MM.1S (cell line): ENCODE measurements at regions not wholly inside any gene's neighbourhood (a gene's known extent, or its start where the extent isn't known, plus 50 kb on each side); places are given as distances from the start of the nearest gene placed in this dataset.

Experiments
- DNase-seq: peaks from one replicate; pipeline ENCODE4 v3.0.0-alpha.2; 2015
- H2AFZ ChIP-seq: fragments of 300-600 bp; sonication (generic); 2 replicates; pipeline ENCODE4 v1.6.0; 2016; ENCODE audit warnings: antibody characterized with exemption, low read length
- H3F3A ChIP-seq: fragments of 300-600 bp; sonication (generic); 2 replicates; pipeline ENCODE4 v1.6.1; 2016; ENCODE audit warnings: mild to moderate bottlenecking, antibody characterized with exemption, low read length, moderate library complexity, mixed read lengths; ENCODE audit not compliant: insufficient read depth
- H3K27ac ChIP-seq: fragments of 300-600 bp; sonication (generic); 2 replicates; pipeline ENCODE4 v1.5.1; 2016; ENCODE audit warnings: mild to moderate bottlenecking, low read length
- H3K27me3 ChIP-seq: fragments of 300-600 bp; sonication (generic); replicated peaks from 2 replicates; pipeline ENCODE4 v1.6.0; 2016; ENCODE audit warnings: low read length; ENCODE audit not compliant: insufficient read depth
- H3K36me3 ChIP-seq: fragments of 300-600 bp; sonication (generic); replicated peaks from 2 replicates; pipeline ENCODE4 v1.6.1; 2016; ENCODE audit warnings: mild to moderate bottlenecking, low read length, mixed read lengths; ENCODE audit not compliant: insufficient read depth
- H3K4me1 ChIP-seq: fragments of 300-600 bp; sonication (generic); 2 replicates; pipeline ENCODE4 v1.6.1; 2016; ENCODE audit warnings: low read length, mixed read lengths
- H3K4me2 ChIP-seq: fragments of 300-600 bp; sonication (generic); 2 replicates; pipeline ENCODE4 v1.6.0; 2016; ENCODE audit warnings: low read depth, low read length
- H3K4me3 ChIP-seq: fragments of 300-600 bp; sonication (generic); 2 replicates; pipeline ENCODE4 v1.5.1; 2016; ENCODE audit warnings: low read length, mixed read lengths
- H3K79me2 ChIP-seq: fragments of 300-600 bp; sonication (generic); 2 replicates; pipeline ENCODE4 v1.6.1; 2016; ENCODE audit warnings: mixed run types, low read length, mixed read lengths
- H3K9ac ChIP-seq: fragments of 300-600 bp; sonication (generic); 2 replicates; pipeline ENCODE4 v1.6.1; 2016; ENCODE audit warnings: low read length, mixed read lengths
- H3K9me2 ChIP-seq: fragments of 300-600 bp; sonication (generic); replicated peaks from 2 replicates; pipeline ENCODE4 v1.6.1; 2016; ENCODE audit warnings: mild to moderate bottlenecking, low read length, mixed read lengths; ENCODE audit not compliant: insufficient read depth
- H3K9me3 ChIP-seq: fragments of 300-600 bp; sonication (generic); replicated peaks from 2 replicates; pipeline ENCODE4 v1.6.1; 2016; ENCODE audit warnings: mild to moderate bottlenecking, low read length, mixed read lengths; ENCODE audit not compliant: insufficient read depth
- H4K20me1 ChIP-seq: fragments of 300-600 bp; sonication (generic); 2 replicates; pipeline ENCODE4 v1.6.1; 2016; ENCODE audit warnings: mild to moderate bottlenecking, low read length, moderate library complexity, mixed read lengths; ENCODE audit not compliant: insufficient read depth
- EZH2 ChIP-seq: fragments of 300-600 bp; sonication (generic); optimal IDR thresholded peaks from 2 replicates; pipeline ENCODE3; 2017; ENCODE audit warnings: low read depth, mild to moderate bottlenecking, antibody characterized with exemption, low read length, mixed read lengths
- EZH2phosphoT487 ChIP-seq: fragments of 300-600 bp; sonication (generic); IDR thresholded peaks from 2 replicates; pipeline ENCODE4 v1.6.1; 2018; ENCODE audit warnings: antibody characterized with exemption, low read length
- TF ChIP-seq, protein P1 (sequence below): fragments of 300-600 bp; sonication (generic); IDR thresholded peaks from 2 replicates; pipeline ENCODE4 v1.5.1; 2016; ENCODE audit warnings: antibody characterized with exemption, low read length, mixed read lengths

DNA sequence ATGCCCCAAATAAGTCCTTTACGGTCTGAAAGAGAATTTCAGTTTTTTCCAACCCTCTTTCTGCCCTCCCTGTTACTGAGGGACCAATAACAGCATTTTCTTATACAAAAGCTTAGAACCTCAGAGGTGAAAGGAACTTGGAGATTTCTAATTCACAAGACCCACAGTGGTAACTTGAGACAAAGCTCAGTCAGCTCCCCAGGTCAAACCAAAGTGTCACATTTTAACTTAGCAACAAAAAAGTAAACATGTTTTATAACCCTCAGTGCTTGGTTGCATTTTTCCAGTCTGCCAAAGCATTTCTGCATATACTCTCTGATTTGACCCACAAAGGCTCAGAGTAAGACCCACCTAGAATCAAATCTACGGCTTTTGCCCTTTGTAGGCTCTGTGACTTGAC, 415.2 kb downstream of the VRK1 start:
- Histone ChIP-seq H3K27ac (no peak overlapping the region), H3K79me2 (no peaks in the 10 kb centered on the region), H4K20me1 (no peaks in the 10 kb centered on the region), H3K4me3 (no peak overlapping the region), H2AFZ (no peak overlapping the region), H3K9ac (no peak overlapping the region), H3K9me3 (no peaks in the 10 kb centered on the region), H3K27me3 (no peaks in the 10 kb centered on the region), H3K4me2 (no peak overlapping the region), H3K4me1 (no peaks in the 10 kb centered on the region), H3K36me3 (no peaks in the 10 kb centered on the region), H3K9me2 (no peaks in the 10 kb centered on the region), H3F3A (no peaks in the 10 kb centered on the region)
- no peak for DNase-seq
- no peak for TF ChIP-seq EZH2phosphoT487
- TF ChIP-seq, protein P1, sequence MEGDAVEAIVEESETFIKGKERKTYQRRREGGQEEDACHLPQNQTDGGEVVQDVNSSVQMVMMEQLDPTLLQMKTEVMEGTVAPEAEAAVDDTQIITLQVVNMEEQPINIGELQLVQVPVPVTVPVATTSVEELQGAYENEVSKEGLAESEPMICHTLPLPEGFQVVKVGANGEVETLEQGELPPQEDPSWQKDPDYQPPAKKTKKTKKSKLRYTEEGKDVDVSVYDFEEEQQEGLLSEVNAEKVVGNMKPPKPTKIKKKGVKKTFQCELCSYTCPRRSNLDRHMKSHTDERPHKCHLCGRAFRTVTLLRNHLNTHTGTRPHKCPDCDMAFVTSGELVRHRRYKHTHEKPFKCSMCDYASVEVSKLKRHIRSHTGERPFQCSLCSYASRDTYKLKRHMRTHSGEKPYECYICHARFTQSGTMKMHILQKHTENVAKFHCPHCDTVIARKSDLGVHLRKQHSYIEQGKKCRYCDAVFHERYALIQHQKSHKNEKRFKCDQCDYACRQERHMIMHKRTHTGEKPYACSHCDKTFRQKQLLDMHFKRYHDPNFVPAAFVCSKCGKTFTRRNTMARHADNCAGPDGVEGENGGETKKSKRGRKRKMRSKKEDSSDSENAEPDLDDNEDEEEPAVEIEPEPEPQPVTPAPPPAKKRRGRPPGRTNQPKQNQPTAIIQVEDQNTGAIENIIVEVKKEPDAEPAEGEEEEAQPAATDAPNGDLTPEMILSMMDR, result no peak
- no peak for TF ChIP-seq EZH2

DNA sequence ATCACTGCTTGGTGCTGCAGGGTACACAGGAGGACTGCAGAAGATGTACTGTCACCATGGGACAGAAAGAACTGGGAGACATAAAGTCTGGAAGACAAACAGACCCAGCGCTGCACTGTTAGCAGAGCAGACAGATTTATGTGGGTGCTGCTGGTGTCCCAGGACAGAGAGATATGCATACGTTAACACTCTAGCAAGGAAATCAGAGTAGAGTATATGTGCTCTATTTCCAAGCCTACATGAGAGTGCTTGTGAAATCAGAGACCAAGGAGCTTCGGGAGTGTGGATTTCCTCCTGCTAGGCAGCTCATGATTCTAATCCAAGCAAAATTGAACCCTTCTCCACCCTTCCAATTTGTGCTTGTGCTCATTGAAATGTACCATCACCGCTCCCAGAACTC, 416.5 kb downstream of the VRK1 start:
- Histone ChIP-seq H3K27ac (no peak overlapping the region), H4K20me1 (no peaks in the 10 kb centered on the region), H3K9ac (no peak overlapping the region), H3F3A (no peaks in the 10 kb centered on the region), H2AFZ (no peak overlapping the region), H3K79me2 (no peaks in the 10 kb centered on the region), H3K4me1 (no peaks in the 10 kb centered on the region), H3K9me2 (no peaks in the 10 kb centered on the region), H3K4me2 (no peak overlapping the region), H3K36me3 (no peaks in the 10 kb centered on the region), H3K4me3 (no peak overlapping the region), H3K9me3 (no peaks in the 10 kb centered on the region), H3K27me3 (no peaks in the 10 kb centered on the region)
- no peak for DNase-seq
- TF ChIP-seq EZH2phosphoT487 (no peak), EZH2 (no peak)
- TF ChIP-seq, protein P1, result no peak

DNA sequence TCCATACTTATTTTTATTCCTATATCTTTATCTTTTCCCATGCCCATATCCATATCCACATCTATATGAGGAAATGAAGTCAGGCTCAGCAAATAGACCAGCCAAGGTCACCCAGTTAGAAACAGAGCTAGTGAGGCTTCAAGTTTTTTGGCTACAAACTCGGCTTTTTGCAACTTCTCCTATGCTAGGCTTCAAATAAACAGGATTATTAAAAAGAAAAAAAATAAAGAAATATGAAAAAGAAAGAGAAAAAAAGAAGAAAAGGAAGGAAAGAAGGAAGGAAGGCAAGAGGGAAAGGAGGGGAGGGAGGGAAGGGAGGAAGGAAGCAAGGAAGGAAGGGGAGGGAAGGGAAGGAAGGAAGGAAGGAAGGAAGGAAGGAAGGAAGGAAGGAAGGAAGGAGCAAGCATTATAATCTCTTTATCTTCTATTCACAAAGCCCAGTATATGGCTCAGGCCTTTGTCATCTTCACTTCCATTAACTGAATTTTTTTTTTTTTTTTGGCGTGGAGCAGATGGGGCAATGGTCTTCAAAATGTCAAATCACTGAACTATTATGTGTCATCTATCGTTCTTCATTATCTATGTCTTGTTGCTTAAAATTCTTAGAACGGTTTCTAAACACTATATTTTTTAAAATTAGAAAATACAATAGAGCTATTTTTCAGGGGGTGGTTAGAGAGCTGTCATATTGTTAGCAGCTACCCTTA, 418.2 kb downstream of the VRK1 start:
- H2AFZ ChIP-seq, result no peak overlapping the region
- H3K27me3 ChIP-seq, result no peaks in the 10 kb centered on the region
- no peak overlapping the region for H3K27ac ChIP-seq
- no peaks in the 10 kb centered on the region for H4K20me1 ChIP-seq
- TF ChIP-seq EZH2phosphoT487 (no peak), EZH2 (no peak)
- TF ChIP-seq, protein P1, result no peak
- H3F3A ChIP-seq, result no peaks in the 10 kb centered on the region
- H3K4me3 ChIP-seq, result no peak overlapping the region
- no peak for DNase-seq
- no peaks in the 10 kb centered on the region for H3K9me2 ChIP-seq
- no peak overlapping the region for H3K4me2 ChIP-seq
- H3K79me2 ChIP-seq, result no peaks in the 10 kb centered on the region
- H3K9me3 ChIP-seq, result no peaks in the 10 kb centered on the region
- no peaks in the 10 kb centered on the region for H3K4me1 ChIP-seq
- H3K36me3 ChIP-seq, result no peaks in the 10 kb centered on the region
- H3K9ac ChIP-seq, result no peak overlapping the region
